GM03348 (cell line): ENCODE measurements at regions not wholly inside any gene's neighbourhood (a gene's known extent, or its start where the extent isn't known, plus 50 kb on each side); places are given as distances from the start of the nearest gene placed in this dataset.
"Not testable (repeated sequence)": the region's sequence is repeated elsewhere in the genome, so short reads cannot be mapped to it uniquely, and the experiment has no call there.

Source experiments
- DNase-seq: peaks from one replicate; pipeline ENCODE4 v3.0.0; 2012; ENCODE audit warnings: low spot score

GRCh38 chr22:49413551-49413950 is 414.1 kb downstream of the BRD1 start:
- no peak for DNase-seq

GRCh38 chr22:49413146-49413545 is 414.5 kb downstream of the BRD1 start:
- no peak for DNase-seq

- no peak for DNase-seq
Observed at GRCh38 chr22:49412236-49412635, 415.4 kb downstream of the BRD1 start.

GRCh38 chr22:49411236-49411635 is 416.4 kb downstream of the BRD1 start:
- no peak for DNase-seq

- no peak for DNase-seq
Observed at GRCh38 chr22:49408102-49408836, 419.4 kb downstream of the BRD1 start.

- DNase-seq, result no peak
Observed at GRCh38 chr22:49406879-49407587, 420.6 kb downstream of the BRD1 start.

GRCh38 chr22:49406047-49406650 is 421.5 kb downstream of the BRD1 start:
- DNase-seq, result no peak

- no peak for DNase-seq
Observed at GRCh38 chr22:49405590-49405989, 422.1 kb downstream of the BRD1 start.

- no peak for DNase-seq
Observed at GRCh38 chr22:49404576-49405241, 423.0 kb downstream of the BRD1 start.

GRCh38 chr22:49404020-49404419 is 423.7 kb downstream of the BRD1 start:
- no peak for DNase-seq

GRCh38 chr22:49403102-49403501 is 424.6 kb downstream of the BRD1 start:
- no peak for DNase-seq

GRCh38 chr22:49402169-49402568 is 425.5 kb downstream of the BRD1 start:
- no peak for DNase-seq

GRCh38 chr22:49400941-49401598 is 426.6 kb downstream of the BRD1 start:
- DNase-seq, result no peak

GRCh38 chr22:49400136-49400940 is 427.3 kb downstream of the BRD1 start:
- DNase-seq, result no peak

- no peak for DNase-seq
Observed at GRCh38 chr22:49398646-49399045, 429.0 kb downstream of the BRD1 start.

GRCh38 chr22:49398115-49398514 is 429.6 kb downstream of the BRD1 start:
- no peak for DNase-seq

- DNase-seq, result no peak
Observed at GRCh38 chr22:49396817-49397216, 430.9 kb downstream of the BRD1 start.

- DNase-seq, result no peak
Observed at GRCh38 chr22:49395617-49396016, 432.1 kb downstream of the BRD1 start.

GRCh38 chr22:49395062-49395461 is 432.6 kb downstream of the BRD1 start:
- DNase-seq, result not testable (repeated sequence)

GRCh38 chr22:49394116-49394785 is 433.4 kb downstream of the BRD1 start:
- DNase-seq, result no peak

GRCh38 chr22:49393526-49393925 is 434.1 kb downstream of the BRD1 start:
- no peak for DNase-seq
